Endothelial cell (in vitro differentiated cells): ENCODE measurements at regions not wholly inside any gene's neighbourhood (a gene's known extent, or its start where the extent isn't known, plus 50 kb on each side); places are given as distances from the start of the nearest gene placed in this dataset.

Experiments used
- DNase-seq: peaks from one replicate; pipeline ENCODE4 v3.0.0; 2021; ENCODE audit warnings: low spot score
- H3K27ac Mint-ChIP-seq: one replicate; pipeline ENCODE4 v1.8.0; 2021; ENCODE audit warnings: mixed read lengths, inconsistent platforms; ENCODE audit not compliant: unreplicated experiment
- H3K27me3 Mint-ChIP-seq: one replicate; pipeline ENCODE4 v1.8.0; 2021; ENCODE audit warnings: mild to moderate bottlenecking, moderate library complexity, mixed read lengths, inconsistent platforms; ENCODE audit not compliant: unreplicated experiment
- H3K36me3 Mint-ChIP-seq: one replicate; pipeline ENCODE4 v1.8.0; 2021; ENCODE audit warnings: mild to moderate bottlenecking, low read depth, mixed read lengths, inconsistent platforms; ENCODE audit not compliant: unreplicated experiment
- H3K4me1 Mint-ChIP-seq: one replicate; pipeline ENCODE4 v1.8.0; 2021; ENCODE audit warnings: mild to moderate bottlenecking, mixed read lengths, inconsistent platforms; ENCODE audit not compliant: unreplicated experiment
- H3K4me3 Mint-ChIP-seq: one replicate; pipeline ENCODE4 v1.8.0; 2021; ENCODE audit warnings: mild to moderate bottlenecking, mixed read lengths, inconsistent platforms; ENCODE audit not compliant: unreplicated experiment
- H3K9me3 Mint-ChIP-seq: one replicate; pipeline ENCODE4 v1.8.0; 2021; ENCODE audit warnings: mixed read lengths, inconsistent platforms; ENCODE audit not compliant: unreplicated experiment
- TF ChIP-seq, protein P1 (sequence below): fragments of 200-600 bp; sonication (generic); IDR thresholded peaks from one replicate; pipeline ENCODE4 v1.5.0; 2021; ENCODE audit warnings: antibody characterized with exemption; ENCODE audit not compliant: unreplicated experiment

- TF ChIP-seq, protein P1, sequence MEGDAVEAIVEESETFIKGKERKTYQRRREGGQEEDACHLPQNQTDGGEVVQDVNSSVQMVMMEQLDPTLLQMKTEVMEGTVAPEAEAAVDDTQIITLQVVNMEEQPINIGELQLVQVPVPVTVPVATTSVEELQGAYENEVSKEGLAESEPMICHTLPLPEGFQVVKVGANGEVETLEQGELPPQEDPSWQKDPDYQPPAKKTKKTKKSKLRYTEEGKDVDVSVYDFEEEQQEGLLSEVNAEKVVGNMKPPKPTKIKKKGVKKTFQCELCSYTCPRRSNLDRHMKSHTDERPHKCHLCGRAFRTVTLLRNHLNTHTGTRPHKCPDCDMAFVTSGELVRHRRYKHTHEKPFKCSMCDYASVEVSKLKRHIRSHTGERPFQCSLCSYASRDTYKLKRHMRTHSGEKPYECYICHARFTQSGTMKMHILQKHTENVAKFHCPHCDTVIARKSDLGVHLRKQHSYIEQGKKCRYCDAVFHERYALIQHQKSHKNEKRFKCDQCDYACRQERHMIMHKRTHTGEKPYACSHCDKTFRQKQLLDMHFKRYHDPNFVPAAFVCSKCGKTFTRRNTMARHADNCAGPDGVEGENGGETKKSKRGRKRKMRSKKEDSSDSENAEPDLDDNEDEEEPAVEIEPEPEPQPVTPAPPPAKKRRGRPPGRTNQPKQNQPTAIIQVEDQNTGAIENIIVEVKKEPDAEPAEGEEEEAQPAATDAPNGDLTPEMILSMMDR = no peak
- Mint-ChIP-seq H3K9me3 (no peaks in the 10 kb centered on the region), H3K36me3 (no peaks in the 10 kb centered on the region), H3K27me3 (peaks cover 2% of the 10 kb centered on the region), H3K27ac (no peak overlapping the region), H3K4me3 (no peak overlapping the region), H3K4me1 (peaks cover 8% of the 10 kb centered on the region)
- no peak for DNase-seq
These were observed 201.4 kb upstream of the SIX2 start for GRCh38 chr2:45210462-45211195.

DNA sequence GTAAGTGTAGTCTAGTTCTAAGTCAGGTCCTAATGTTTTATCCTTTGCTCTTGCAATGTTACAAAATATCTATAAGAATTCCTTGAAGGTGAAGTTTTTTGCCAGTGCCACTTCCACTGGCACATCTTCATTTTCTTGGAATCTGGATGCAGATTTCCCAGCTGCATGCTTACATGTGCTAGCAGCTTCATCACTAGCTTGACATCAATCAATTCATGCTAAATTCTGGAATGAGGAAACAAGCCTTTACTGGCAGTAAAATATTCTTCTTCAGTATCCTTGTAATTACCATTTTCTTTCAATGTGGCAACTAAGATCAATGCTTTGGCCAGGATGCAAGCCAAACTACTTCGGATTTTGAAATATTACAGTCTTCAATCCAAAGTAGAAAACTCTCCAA, 200.6 kb upstream of the SIX2 start:
- TF ChIP-seq, protein P1 = no peak
- H3K4me3 Mint-ChIP-seq = no peak overlapping the region
- peaks cover 8% of the 10 kb centered on the region for H3K4me1 Mint-ChIP-seq
- H3K36me3 Mint-ChIP-seq = no peaks in the 10 kb centered on the region
- H3K27ac Mint-ChIP-seq = no peak overlapping the region
- no peaks in the 10 kb centered on the region for H3K9me3 Mint-ChIP-seq
- peaks cover 4% of the 10 kb centered on the region for H3K27me3 Mint-ChIP-seq
- DNase-seq = no peak

GRCh38 chr2:45209302-45209701, 200.1 kb upstream of the SIX2 start:
- no peak for DNase-seq

DNA sequence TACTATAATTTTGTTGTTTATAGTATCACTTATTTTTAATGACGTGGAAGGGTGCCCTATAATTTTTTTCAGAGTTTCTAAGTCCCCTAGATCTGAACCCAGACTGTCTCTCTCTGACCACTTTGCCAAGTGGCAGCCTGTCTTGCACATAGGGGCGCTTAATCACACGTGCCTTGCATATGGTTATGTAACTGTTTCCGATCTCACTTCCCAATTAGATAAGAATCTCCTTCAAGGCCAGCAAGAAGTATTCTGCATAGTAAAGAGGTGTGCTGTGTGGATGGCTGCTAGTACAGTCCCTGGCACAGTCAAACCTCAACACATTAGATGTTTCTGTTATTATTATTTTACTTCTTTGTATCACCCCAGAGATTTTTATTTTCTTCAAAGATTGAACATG, 197.8 kb upstream of the SIX2 start:
- Mint-ChIP-seq H3K36me3 (no peaks in the 10 kb centered on the region), H3K4me1 (no peaks in the 10 kb centered on the region), H3K27me3 (peaks cover 4% of the 10 kb centered on the region), H3K9me3 (no peaks in the 10 kb centered on the region), H3K27ac (no peak overlapping the region), H3K4me3 (no peak overlapping the region)
- TF ChIP-seq, protein P1 = no peak
- no peak for DNase-seq

More at GRCh38 chr2:45209302-45209701, 200.1 kb upstream of the SIX2 start:
- no peak overlapping the region for H3K4me3 Mint-ChIP-seq
- H3K27ac Mint-ChIP-seq = no peak overlapping the region
- H3K9me3 Mint-ChIP-seq = no peaks in the 10 kb centered on the region
- peaks cover 8% of the 10 kb centered on the region for H3K4me1 Mint-ChIP-seq
- no peaks in the 10 kb centered on the region for H3K36me3 Mint-ChIP-seq
- TF ChIP-seq, protein P1 = no peak
- H3K27me3 Mint-ChIP-seq = peaks cover 4% of the 10 kb centered on the region

GRCh38 chr2:45205985-45206384, 196.7 kb upstream of the SIX2 start:
- Mint-ChIP-seq H3K36me3 (no peaks in the 10 kb centered on the region), H3K27me3 (peaks cover 4% of the 10 kb centered on the region), H3K9me3 (no peaks in the 10 kb centered on the region), H3K4me1 (peaks cover 3% of the 10 kb centered on the region), H3K4me3 (no peak overlapping the region), H3K27ac (no peak overlapping the region)
- TF ChIP-seq, protein P1 = no peak
- no peak for DNase-seq
